GM23248 (cell line): ENCODE measurements at regions not wholly inside any gene's neighbourhood (a gene's known extent, or its start where the extent isn't known, plus 50 kb on each side); places are given as distances from the start of the nearest gene placed in this dataset.

Source experiments
- DNase-seq: peaks from one replicate; pipeline ENCODE4 v3.0.0-alpha.2; 2015
- H2AFZ ChIP-seq: fragments of 200-600 bp; sonication (generic); 2 replicates; pipeline ENCODE4 v1.6.1; 2016; ENCODE audit warnings: antibody characterized with exemption
- H3F3A ChIP-seq: fragments of 200-600 bp; sonication (generic); 2 replicates; pipeline ENCODE4 v1.6.1; 2016; ENCODE audit warnings: mild to moderate bottlenecking, antibody characterized with exemption, mixed run types; ENCODE audit not compliant: insufficient read depth
- H3K27ac ChIP-seq: fragments of 200-600 bp; sonication (generic); 2 replicates; pipeline ENCODE4 v1.5.1; 2016; ENCODE audit warnings: mild to moderate bottlenecking
- H3K27me3 ChIP-seq: fragments of 200-600 bp; sonication (generic); replicated peaks from 2 replicates; pipeline ENCODE4 v1.6.1; 2016; ENCODE audit warnings: mild to moderate bottlenecking; ENCODE audit not compliant: insufficient read depth
- H3K36me3 ChIP-seq: fragments of 200-600 bp; sonication (generic); 2 replicates; pipeline ENCODE4 v1.6.1; 2016; ENCODE audit warnings: low read depth, mild to moderate bottlenecking
- H3K4me1 ChIP-seq: fragments of 200-600 bp; sonication (generic); 2 replicates; pipeline ENCODE4 v1.6.1; 2016; ENCODE audit warnings: mild to moderate bottlenecking; ENCODE audit not compliant: insufficient read depth
- H3K4me2 ChIP-seq: fragments of 200-600 bp; sonication (generic); one replicate; pipeline ENCODE4 v1.6.1; 2016; ENCODE audit warnings: mild to moderate bottlenecking; ENCODE audit not compliant: unreplicated experiment
- H3K4me3 ChIP-seq: fragments of 200-600 bp; sonication (generic); 2 replicates; pipeline ENCODE4 v1.5.1; 2016; ENCODE audit warnings: mild to moderate bottlenecking
- H3K79me2 ChIP-seq: fragments of 200-600 bp; sonication (generic); 2 replicates; pipeline ENCODE4 v1.6.1; 2016; ENCODE audit warnings: mild to moderate bottlenecking; ENCODE audit not compliant: insufficient read depth
- H3K9ac ChIP-seq: fragments of 200-600 bp; sonication (generic); 2 replicates; pipeline ENCODE4 v1.6.1; 2016; ENCODE audit warnings: mild to moderate bottlenecking
- H3K9me2 ChIP-seq: fragments of 200-600 bp; sonication (generic); 2 replicates; pipeline ENCODE4 v1.6.1; 2016; ENCODE audit warnings: mixed run types, mild to moderate bottlenecking, moderate library complexity; ENCODE audit not compliant: insufficient read depth
- H3K9me3 ChIP-seq: fragments of 200-600 bp; sonication (generic); one replicate; pipeline ENCODE4 v1.6.1; 2017; ENCODE audit warnings: low read depth
- H4K20me1 ChIP-seq: fragments of 200-600 bp; sonication (generic); 2 replicates; pipeline ENCODE4 v1.6.0; 2016; ENCODE audit not compliant: insufficient read depth
- EZH2 ChIP-seq: fragments of 200-600 bp; sonication (generic); IDR thresholded peaks from 2 replicates; pipeline ENCODE4 v1.6.1; 2018; ENCODE audit warnings: antibody characterized with exemption, mild to moderate bottlenecking; ENCODE audit not compliant: insufficient read depth, poor library complexity, severe bottlenecking
- EZH2phosphoT487 ChIP-seq: fragments of 200-600 bp; sonication (generic); IDR thresholded peaks from 2 replicates; pipeline ENCODE4 v1.6.1; 2018; ENCODE audit warnings: antibody characterized with exemption, moderate library complexity, mild to moderate bottlenecking, low read depth; ENCODE audit not compliant: insufficient read depth
- WGBS, 2 experiments: methylation state at CpG; one replicate each; pipeline ENCODE4 v1.1.6; 2015 to 2017; ENCODE audit warnings: low lambda C conversion rate in 2 of 2, low coverage in 1 of 2; ENCODE audit errors: missing lambda C conversion rate in 2 of 2; 5-methylcytosine and 5-hydroxymethylcytosine counted together
- in situ Hi-C: fragments of 300-500 bp; cut with MboI; formaldehyde crosslinking; loops from 2 replicates; pipeline ENCODE4 v1.15.0; 2020

DNA sequence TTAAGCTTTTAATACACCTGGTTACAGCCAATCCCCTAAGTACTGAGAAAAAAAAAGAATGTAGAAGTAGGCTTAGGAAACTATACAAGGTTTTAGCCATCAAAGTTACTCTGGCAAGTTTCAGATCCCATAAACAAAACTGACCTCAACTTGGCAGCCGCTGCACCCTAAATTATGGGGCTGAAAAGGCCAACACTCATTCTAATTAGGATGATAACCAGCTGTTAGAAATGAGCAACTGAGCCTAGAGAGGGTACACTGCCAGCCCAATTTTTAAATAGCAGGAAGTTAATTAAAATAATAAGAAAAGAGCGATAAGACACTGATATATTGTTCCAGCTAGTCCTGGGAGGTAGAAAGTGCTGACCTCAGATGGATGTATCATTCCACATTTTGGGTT, 105.7 kb upstream of the VAV3 start:
- H2AFZ ChIP-seq, result no peak overlapping the region
- DNase-seq, result no peak
- no peaks in the 10 kb centered on the region for H3K79me2 ChIP-seq
- H4K20me1 ChIP-seq, result no peaks in the 10 kb centered on the region
- no peaks in the 10 kb centered on the region for H3K9me2 ChIP-seq
- no peaks in the 10 kb centered on the region for H3K36me3 ChIP-seq
- no peaks in the 10 kb centered on the region for H3K4me1 ChIP-seq
- in situ Hi-C loops, result no loop called here
- TF ChIP-seq EZH2 (no peak), EZH2phosphoT487 (no peak)
- no peak overlapping the region for H3K4me2 ChIP-seq
- no peak overlapping the region for H3K4me3 ChIP-seq
- H3K27ac ChIP-seq, result no peak overlapping the region
- H3K9ac ChIP-seq, result no peak overlapping the region
- no peaks in the 10 kb centered on the region for H3K9me3 ChIP-seq
- no peaks in the 10 kb centered on the region for H3F3A ChIP-seq
- 2 to 12% methylated on average over 2 of the region's 2 CpGs for WGBS, 2 experiments
- peaks cover 19% of the 10 kb centered on the region; the same call in 1 of the 2 replicates for H3K27me3 ChIP-seq

DNA sequence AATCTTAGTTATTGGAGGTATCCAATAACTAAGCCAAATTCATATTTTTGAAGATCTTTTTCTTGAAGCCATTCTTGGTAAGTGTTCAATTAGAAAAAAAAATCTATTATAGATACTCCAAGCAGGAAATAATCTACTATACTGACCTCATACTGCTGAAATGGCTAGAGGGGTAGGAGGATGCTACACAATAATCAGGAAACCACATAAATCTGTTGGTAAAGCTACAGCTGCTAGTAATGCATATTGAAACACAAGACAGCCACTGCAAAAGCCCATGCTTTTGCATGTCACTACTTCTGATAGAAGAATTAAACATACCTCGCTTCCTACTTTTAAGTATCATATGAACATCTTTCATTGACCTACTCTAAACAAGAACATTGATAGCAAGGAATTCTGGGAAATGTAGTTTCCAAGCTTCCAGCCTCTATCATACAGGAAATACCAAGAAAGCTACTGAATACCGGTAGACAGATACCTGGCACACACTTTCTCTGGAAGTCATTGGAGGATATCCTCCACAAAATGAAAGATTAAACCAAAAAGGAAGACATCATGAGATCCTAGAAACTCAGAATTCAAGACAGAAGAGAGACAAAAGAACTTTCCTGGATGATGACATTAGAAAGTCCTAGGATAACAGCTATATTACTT, 103.0 kb upstream of the VAV3 start:
- Histone ChIP-seq H3K9ac (no peak overlapping the region), H2AFZ (no peak overlapping the region), H3K4me3 (no peak overlapping the region), H3K36me3 (no peaks in the 10 kb centered on the region), H3K4me1 (no peaks in the 10 kb centered on the region), H3K27ac (no peak overlapping the region), H3F3A (no peaks in the 10 kb centered on the region), H3K9me2 (no peaks in the 10 kb centered on the region), H3K79me2 (no peaks in the 10 kb centered on the region), H3K9me3 (no peaks in the 10 kb centered on the region), H4K20me1 (no peaks in the 10 kb centered on the region), H3K27me3 (peaks cover 11% of the 10 kb centered on the region; the same call in 1 of the 2 replicates), H3K4me2 (no peak overlapping the region)
- no peak for DNase-seq
- no peak for TF ChIP-seq EZH2phosphoT487
- no peak for TF ChIP-seq EZH2
- in situ Hi-C loops, result no loop called here
- WGBS, 2 experiments, result 73 to 76% methylated on average over 2 of the region's 2 CpGs

- DNase-seq, result no peak
- 71 to 76% methylated on average over 1 of the region's 1 CpG for whole genome bisulfite sequencing, 2 experiments
- in situ Hi-C loops, result no loop called here
Observed at GRCh38 chr1:108066808-108067207, 101.8 kb upstream of the VAV3 start.

GRCh38 chr1:108064255-108064654, 99.3 kb upstream of the VAV3 start:
- 0 out of 2 replicates have a peak, but pooled peaks cover under 1% of the 10 kb centered on the region for H3K27me3 ChIP-seq
- WGBS, 2 experiments, result 93% methylated on average over 1 of the region's 1 CpG
- no peaks in the 10 kb centered on the region for H4K20me1 ChIP-seq
- TF ChIP-seq EZH2 (no peak), EZH2phosphoT487 (no peak)
- no peak overlapping the region for H3K27ac ChIP-seq
- no peaks in the 10 kb centered on the region for H3K36me3 ChIP-seq
- in situ Hi-C loops, result no loop called here
- H3K9ac ChIP-seq, result no peak overlapping the region
- H3F3A ChIP-seq, result no peaks in the 10 kb centered on the region
- H3K4me1 ChIP-seq, result no peaks in the 10 kb centered on the region
- H3K9me2 ChIP-seq, result no peaks in the 10 kb centered on the region
- no peaks in the 10 kb centered on the region for H3K79me2 ChIP-seq
- H3K4me3 ChIP-seq, result no peak overlapping the region
- H2AFZ ChIP-seq, result no peak overlapping the region
- H3K4me2 ChIP-seq, result no peak overlapping the region
- DNase-seq, result no peak
- H3K9me3 ChIP-seq, result no peaks in the 10 kb centered on the region

More at GRCh38 chr1:108066808-108067207, 101.8 kb upstream of the VAV3 start:
- no peak overlapping the region for H3K9ac ChIP-seq
- H3K79me2 ChIP-seq, result no peaks in the 10 kb centered on the region
- H2AFZ ChIP-seq, result no peak overlapping the region
- TF ChIP-seq EZH2 (no peak), EZH2phosphoT487 (no peak)
- peaks cover 9% of the 10 kb centered on the region; the same call in 1 of the 2 replicates for H3K27me3 ChIP-seq
- H3K4me3 ChIP-seq, result no peak overlapping the region
- H3K4me2 ChIP-seq, result no peak overlapping the region
- no peaks in the 10 kb centered on the region for H4K20me1 ChIP-seq
- H3F3A ChIP-seq, result no peaks in the 10 kb centered on the region
- no peaks in the 10 kb centered on the region for H3K4me1 ChIP-seq
- no peaks in the 10 kb centered on the region for H3K36me3 ChIP-seq
- no peak overlapping the region for H3K27ac ChIP-seq
- H3K9me2 ChIP-seq, result no peaks in the 10 kb centered on the region
- H3K9me3 ChIP-seq, result no peaks in the 10 kb centered on the region
